Mesothelial cell of epicardium (in vitro differentiated cells): ENCODE measurements at regions not wholly inside any gene's neighbourhood (a gene's known extent, or its start where the extent isn't known, plus 50 kb on each side); places are given as distances from the start of the nearest gene placed in this dataset.

Experiments used
- DNase-seq, 2 experiments: peaks; one replicate each; pipeline ENCODE4 v3.0.0; 2021; ENCODE audit warnings: low spot score in 2 of 2; ENCODE audit not compliant: unreplicated experiment in 2 of 2
- H3K27ac Mint-ChIP-seq: 2 replicates; pipeline ENCODE4 v1.8.0; 2021; ENCODE audit warnings: mixed read lengths
- H3K27me3 Mint-ChIP-seq: 2 replicates; pipeline ENCODE4 v1.8.0; 2021; ENCODE audit warnings: low read depth, mixed read lengths
- H3K36me3 Mint-ChIP-seq: 2 replicates; pipeline ENCODE4 v1.8.0; 2021; ENCODE audit warnings: mixed read lengths
- H3K4me1 Mint-ChIP-seq: 2 replicates; pipeline ENCODE4 v1.8.0; 2021; ENCODE audit warnings: mixed read lengths
- H3K4me3 Mint-ChIP-seq: 2 replicates; pipeline ENCODE4 v1.8.0; 2021; ENCODE audit warnings: mild to moderate bottlenecking, moderate library complexity, mixed read lengths
- H3K9me3 Mint-ChIP-seq: 2 replicates; pipeline ENCODE4 v1.8.0; 2021; ENCODE audit warnings: mixed read lengths
- TF ChIP-seq, protein P1 (sequence below): fragments of 200-600 bp; sonication (generic); IDR thresholded peaks from one replicate; pipeline ENCODE4 v1.5.0; 2021; ENCODE audit warnings: antibody characterized with exemption; ENCODE audit not compliant: unreplicated experiment

GRCh38 chr2:16075045-16076012, 135.0 kb downstream of the MYCN start:
- Mint-ChIP-seq H3K4me3 (no peak overlapping the region), H3K4me1 (peaks cover 4% of the 10 kb centered on the region), H3K9me3 (no peaks in the 10 kb centered on the region), H3K27me3 (no peaks in the 10 kb centered on the region), H3K27ac (no peak overlapping the region), H3K36me3 (no peaks in the 10 kb centered on the region)
- TF ChIP-seq, protein P1, sequence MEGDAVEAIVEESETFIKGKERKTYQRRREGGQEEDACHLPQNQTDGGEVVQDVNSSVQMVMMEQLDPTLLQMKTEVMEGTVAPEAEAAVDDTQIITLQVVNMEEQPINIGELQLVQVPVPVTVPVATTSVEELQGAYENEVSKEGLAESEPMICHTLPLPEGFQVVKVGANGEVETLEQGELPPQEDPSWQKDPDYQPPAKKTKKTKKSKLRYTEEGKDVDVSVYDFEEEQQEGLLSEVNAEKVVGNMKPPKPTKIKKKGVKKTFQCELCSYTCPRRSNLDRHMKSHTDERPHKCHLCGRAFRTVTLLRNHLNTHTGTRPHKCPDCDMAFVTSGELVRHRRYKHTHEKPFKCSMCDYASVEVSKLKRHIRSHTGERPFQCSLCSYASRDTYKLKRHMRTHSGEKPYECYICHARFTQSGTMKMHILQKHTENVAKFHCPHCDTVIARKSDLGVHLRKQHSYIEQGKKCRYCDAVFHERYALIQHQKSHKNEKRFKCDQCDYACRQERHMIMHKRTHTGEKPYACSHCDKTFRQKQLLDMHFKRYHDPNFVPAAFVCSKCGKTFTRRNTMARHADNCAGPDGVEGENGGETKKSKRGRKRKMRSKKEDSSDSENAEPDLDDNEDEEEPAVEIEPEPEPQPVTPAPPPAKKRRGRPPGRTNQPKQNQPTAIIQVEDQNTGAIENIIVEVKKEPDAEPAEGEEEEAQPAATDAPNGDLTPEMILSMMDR, result no peak
- DNase-seq, result no peak

- no peak for DNase-seq
- Mint-ChIP-seq H3K36me3 (no peaks in the 10 kb centered on the region), H3K27me3 (no peaks in the 10 kb centered on the region), H3K4me1 (peaks cover 8% of the 10 kb centered on the region), H3K4me3 (no peak overlapping the region), H3K9me3 (no peaks in the 10 kb centered on the region), H3K27ac (no peak overlapping the region)
- TF ChIP-seq, protein P1, result no peak
Measured at GRCh38 chr2:16073921-16074425, 133.6 kb downstream of the MYCN start.

DNA sequence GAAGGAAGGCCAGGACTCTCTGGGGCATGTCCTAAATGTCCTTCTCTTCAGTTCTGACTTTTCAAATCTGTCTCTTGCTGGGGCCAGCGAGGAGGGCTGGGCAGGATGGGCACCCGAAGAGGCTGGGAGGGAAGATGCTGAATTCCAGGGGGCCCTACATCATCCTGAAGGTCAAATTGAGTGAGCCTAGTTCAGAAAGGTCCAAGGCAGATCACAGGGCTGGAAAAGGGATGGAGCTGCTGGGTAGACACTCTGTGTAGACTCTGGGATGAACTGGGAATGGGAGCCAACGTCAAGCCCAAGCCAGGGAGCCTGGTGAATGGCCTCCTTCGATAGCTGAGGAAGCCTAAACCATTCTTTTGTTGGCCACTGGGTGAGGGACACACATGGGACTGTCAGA, 133.1 kb downstream of the MYCN start:
- peaks cover 8% of the 10 kb centered on the region for H3K4me1 Mint-ChIP-seq

GRCh38 chr2:16072638-16073290, 132.4 kb downstream of the MYCN start:
- Mint-ChIP-seq H3K27ac (no peak overlapping the region), H3K27me3 (no peaks in the 10 kb centered on the region), H3K4me3 (no peak overlapping the region), H3K9me3 (peaks cover 3% of the 10 kb centered on the region), H3K4me1 (peaks cover 8% of the 10 kb centered on the region), H3K36me3 (no peaks in the 10 kb centered on the region)
- TF ChIP-seq, protein P1, result no peak
- DNase-seq, result no peak

More for the DNA sequence above, 133.1 kb downstream of the MYCN start:
- Mint-ChIP-seq H3K4me3 (no peak overlapping the region), H3K27ac (no peak overlapping the region), H3K36me3 (no peaks in the 10 kb centered on the region), H3K9me3 (peaks cover 2% of the 10 kb centered on the region), H3K27me3 (no peaks in the 10 kb centered on the region)
- TF ChIP-seq, protein P1, result no peak
- DNase-seq, result no peak

GRCh38 chr2:16071865-16072637, 131.7 kb downstream of the MYCN start:
- H3K36me3 Mint-ChIP-seq, result no peaks in the 10 kb centered on the region
- H3K27me3 Mint-ChIP-seq, result no peaks in the 10 kb centered on the region
- H3K4me3 Mint-ChIP-seq, result no peak overlapping the region
- TF ChIP-seq, protein P1, result no peak
- H3K9me3 Mint-ChIP-seq, result peaks cover 3% of the 10 kb centered on the region
- no peak for DNase-seq
- no peak overlapping the region for H3K27ac Mint-ChIP-seq
- H3K4me1 Mint-ChIP-seq, result peaks cover 8% of the 10 kb centered on the region
